Pulmonary artery endothelial cell (primary cell): ENCODE measurements at regions not wholly inside any gene's neighbourhood (a gene's known extent, or its start where the extent isn't known, plus 50 kb on each side); places are given as distances from the start of the nearest gene placed in this dataset.

Experiments used
- DNase-seq: peaks from one replicate; pipeline ENCODE4 v3.0.0-alpha.2; 2011; ENCODE audit warnings: low read depth, low spot score

DNA sequence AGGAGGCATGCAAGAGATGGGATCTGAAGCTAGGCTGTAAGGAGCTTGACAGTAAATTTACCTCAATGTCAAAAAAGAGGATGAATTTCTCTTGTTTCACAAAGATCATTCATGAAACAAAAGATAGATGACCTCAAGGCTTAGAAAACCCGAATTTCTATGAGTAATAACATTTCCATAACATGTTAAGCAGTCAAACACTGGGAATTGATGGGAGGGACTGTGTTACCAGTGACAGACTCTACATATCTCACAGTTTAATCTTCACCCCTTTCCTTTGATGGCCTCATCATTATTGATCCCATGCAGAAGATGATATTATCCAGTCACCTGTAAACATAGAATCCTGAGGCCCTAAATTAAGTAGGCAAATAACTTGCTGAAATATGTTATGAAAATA, 53.5 kb upstream of the VGLL3 start:
- DNase-seq: no peak

DNA sequence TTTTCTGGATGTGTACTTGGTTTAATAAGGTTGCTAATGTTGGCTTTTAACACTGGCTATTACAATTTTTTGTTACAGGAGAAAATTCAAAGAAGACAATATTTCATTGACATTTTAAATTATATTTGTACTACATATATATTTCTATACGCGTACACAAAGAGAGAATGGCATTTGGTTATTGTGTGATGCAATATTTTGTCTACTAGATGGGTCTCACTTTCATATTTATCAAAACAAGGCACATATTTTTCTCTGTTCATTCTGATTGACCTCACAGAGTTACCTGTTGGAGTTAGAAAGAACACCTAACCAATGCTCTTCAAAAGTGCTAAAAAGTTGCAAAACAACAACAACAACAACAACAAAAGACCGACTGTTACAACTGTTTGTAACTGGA, 50.2 kb upstream of the VGLL3 start:
- DNase-seq: no peak
